Brain pericyte (primary cell): ENCODE measurements at regions not wholly inside any gene's neighbourhood (a gene's known extent, or its start where the extent isn't known, plus 50 kb on each side); places are given as distances from the start of the nearest gene placed in this dataset.
"Not testable (repeated sequence)": the region's sequence is repeated elsewhere in the genome, so short reads cannot be mapped to it uniquely, and the experiment has no call there.

Experiments used
- DNase-seq: peaks from one replicate; pipeline ENCODE4 v3.0.0-alpha.2; 2012; ENCODE audit warnings: low read depth, low spot score

DNA sequence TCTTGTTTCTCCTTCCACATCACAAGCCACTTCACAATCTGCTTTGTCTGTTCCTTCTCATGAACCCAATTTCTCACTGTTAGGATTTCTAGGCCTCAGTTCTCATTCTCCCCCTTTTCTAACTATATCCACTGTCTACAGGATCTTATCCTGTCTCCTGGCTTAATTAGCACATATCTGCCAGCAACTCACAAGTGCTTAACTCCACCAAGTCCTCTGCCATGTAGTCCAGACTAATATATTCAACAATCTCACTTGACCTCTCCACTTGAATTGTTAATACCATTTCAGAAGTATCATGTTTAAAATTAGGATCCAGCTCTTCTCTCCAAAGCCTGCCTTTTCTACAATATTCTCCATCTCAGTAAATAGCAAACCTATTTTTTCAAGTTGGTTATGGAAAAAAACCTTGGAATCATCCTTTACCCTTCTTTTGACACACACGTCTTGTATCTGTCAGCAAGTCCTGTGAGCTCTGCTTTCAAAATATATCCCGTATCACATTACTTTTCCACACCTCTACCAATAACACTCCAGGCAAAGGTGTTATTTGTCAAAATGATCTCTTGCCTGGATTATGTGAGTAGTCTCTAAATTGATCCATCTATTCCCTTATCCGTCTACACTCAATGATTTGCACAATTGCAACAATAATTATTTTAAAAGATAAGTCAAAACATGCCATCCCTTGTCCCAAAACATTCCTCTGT, 127.2 kb upstream of the SLIT2 start:
- no peak for DNase-seq

- DNase-seq: no peak
Observed at GRCh38 chr4:20122198-20122988, 129.3 kb upstream of the SLIT2 start.

DNA sequence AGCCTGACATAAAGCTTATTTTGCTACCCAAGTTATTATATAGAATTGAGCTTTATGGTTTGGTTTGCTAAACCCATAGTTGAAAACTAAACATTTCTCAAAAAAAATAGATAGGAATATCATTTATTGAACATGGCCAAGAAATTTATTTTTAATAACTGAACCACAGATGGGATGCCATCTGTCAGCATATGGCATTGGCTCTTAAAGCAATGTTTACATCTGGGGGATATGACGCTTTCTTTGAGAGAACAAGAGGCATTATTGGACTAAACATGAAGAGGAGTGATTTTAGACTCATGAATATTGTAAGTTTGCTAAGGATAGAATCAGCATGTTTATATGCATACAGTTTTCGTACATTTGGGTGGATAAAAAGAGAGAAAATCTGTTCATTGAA, 132.6 kb upstream of the SLIT2 start:
- no peak for DNase-seq

- DNase-seq: no peak
Observed at GRCh38 chr4:20109391-20109790, 142.3 kb upstream of the SLIT2 start.

GRCh38 chr4:20106921-20107320, 144.8 kb upstream of the SLIT2 start:
- no peak for DNase-seq

DNA sequence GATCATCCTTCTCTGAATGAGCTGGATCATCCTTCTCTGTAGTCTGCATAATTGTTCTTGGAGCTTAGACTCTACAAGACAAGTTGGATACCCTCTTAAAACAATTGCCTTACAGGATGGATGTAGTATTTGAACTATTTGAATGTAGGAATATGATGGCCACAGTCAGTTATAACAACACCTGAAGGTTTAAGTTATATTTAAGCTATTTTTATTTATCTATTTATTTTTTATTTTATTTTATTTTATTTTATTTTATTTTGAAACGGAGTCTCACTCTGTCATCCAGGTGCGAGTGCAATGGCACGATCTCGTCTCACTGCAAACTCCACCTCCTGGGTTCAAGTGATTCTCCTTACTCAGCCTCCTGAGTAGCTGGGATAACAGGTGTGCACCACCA, 149.9 kb upstream of the SLIT2 start:
- no peak for DNase-seq

DNA sequence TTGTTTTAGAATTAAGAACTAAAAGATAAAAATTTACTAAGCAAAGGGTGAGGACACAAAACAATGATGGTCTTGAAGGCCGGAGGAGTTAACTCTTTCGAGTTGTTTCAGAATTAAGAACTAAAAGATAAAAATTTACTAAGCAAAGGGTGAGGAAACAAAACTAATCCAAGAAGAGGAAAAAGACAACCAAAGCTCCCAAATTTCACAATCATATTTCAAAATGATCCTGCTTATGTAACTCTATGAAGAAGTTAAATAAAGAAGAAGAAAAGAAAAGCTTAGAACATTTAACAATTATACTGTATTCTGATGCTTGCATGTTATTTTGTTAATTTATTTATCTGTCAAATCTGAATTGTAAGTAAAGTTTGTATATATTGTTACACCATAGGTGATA, 154.8 kb upstream of the SLIT2 start:
- no peak for DNase-seq

DNA sequence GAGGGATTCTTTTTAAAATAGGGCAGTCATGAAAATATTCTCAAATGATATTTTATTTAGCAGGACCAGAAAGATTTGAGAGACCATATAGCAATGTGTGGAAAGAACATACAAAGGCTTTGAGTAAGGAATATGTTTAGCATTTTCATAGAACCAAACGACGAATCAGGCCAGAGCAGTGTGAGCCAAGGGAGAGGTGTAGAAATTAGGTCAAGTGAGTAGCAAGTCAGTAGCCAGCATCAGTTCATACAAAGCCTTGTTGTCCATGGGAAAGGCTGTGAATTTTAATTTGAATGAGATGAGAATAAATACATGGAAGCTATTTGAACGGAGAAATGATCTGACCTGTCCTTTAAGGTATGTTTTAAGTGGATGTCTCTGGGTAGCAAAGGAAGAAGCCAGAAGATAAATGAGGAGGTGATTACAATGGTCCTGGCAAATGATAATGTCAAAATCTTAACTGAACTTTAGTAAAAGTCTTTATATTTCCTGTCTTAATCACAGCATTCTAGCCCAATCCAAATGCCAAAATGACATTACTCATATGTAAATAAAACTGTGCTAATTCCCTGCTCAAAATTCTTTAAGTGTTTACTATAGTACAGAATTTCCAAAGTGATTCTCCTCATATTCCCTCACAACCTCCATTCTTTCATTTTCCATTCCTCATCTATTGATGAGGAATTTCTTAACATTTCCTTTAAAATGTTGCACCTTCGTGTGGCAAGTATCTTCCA, 155.7 kb upstream of the SLIT2 start:
- DNase-seq: no peak

GRCh38 chr4:20091781-20092180, 159.9 kb upstream of the SLIT2 start:
- no peak for DNase-seq

GRCh38 chr4:20087522-20087911, 164.2 kb upstream of the SLIT2 start:
- DNase-seq: no peak

- DNase-seq: no peak
Observed at GRCh38 chr4:20086799-20087521, 164.7 kb upstream of the SLIT2 start.

GRCh38 chr4:20086067-20086798, 165.5 kb upstream of the SLIT2 start:
- no peak for DNase-seq

GRCh38 chr4:20085653-20086052, 166.1 kb upstream of the SLIT2 start:
- no peak for DNase-seq

DNA sequence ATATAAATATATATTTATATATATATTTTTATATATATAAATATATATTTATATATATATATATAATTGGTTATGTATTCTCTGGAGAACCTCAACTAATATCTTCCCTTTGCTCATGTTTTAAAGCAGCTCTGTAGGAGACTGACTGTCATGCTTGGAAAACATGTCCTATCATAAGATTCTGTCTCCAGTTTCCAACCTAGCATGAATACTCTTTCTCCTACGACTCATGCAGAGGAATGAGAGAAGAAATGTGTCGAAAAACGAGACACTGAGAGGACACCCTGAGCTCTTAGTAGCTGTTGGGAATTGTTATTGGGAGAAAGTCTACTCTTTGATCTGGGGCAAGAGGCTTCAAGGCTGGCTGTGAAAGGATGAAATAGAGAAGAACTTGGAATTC, 166.5 kb upstream of the SLIT2 start:
- DNase-seq: no peak

DNA sequence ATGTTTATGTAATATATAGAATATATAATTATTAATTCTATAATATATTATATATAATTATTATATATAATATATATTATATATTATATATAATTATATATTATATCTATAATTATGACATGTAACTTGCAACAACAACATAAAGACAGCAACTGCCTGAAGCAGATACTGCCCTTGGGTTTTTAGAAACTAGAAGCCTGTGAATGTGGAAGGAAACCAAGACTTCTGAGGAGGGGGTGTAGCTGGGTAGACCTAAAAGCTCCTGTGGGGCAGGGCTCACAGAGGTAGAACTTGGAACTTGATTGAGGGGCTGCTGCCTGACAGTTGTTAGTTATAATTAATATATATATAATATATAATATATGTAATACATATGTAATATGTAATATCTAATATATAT, 167.2 kb upstream of the SLIT2 start:
- DNase-seq: no peak

DNA sequence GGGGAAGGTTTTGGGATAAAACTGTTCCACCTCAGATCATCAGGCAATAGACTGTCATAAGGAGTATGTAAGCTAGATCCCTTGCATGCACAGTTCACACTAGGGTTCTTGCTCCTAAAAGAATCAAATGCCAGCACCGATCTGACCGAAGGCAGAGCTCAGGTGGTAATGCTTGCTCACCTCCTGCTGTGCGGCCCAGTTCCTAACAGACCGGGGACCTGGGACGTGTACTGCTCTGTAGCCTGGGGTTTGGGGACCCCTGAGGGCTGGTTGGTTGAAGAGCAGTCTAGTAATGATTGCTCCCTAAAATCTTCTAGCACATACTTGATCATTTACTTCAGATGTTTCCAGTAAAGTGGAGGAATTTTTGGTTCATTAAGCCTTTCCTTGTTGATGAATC, 173.1 kb upstream of the SLIT2 start:
- no peak for DNase-seq

DNA sequence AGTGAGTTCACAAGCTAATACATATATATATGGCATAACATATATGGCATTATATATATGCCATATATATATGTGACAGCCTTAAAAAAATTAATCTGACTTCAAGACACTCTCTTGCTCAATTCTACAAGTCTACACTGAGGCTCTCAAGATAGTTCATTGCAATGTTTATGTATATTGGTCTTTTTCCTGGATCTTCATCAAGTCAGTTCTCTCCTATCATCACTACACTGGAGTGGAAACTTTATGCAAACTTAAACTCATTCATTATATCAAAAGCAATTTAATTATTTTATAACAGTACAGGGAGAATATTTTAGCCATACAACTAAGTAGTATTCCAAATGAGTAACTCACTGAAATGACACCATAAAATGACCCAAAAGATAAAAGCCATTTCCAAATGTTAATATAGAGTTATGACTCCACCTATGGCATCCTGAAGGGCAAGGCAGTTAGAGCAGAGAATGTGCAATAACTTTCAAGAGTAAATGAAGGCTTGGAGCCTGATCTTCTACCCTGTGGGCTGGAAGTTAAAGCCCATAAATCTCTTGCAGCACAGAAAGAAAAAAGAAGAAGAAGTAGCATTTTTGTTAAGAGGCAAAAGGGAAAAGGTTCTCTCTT, 176.3 kb upstream of the SLIT2 start:
- DNase-seq: no peak

- no peak for DNase-seq
Observed at GRCh38 chr4:20074450-20074849, 177.3 kb upstream of the SLIT2 start.

DNA sequence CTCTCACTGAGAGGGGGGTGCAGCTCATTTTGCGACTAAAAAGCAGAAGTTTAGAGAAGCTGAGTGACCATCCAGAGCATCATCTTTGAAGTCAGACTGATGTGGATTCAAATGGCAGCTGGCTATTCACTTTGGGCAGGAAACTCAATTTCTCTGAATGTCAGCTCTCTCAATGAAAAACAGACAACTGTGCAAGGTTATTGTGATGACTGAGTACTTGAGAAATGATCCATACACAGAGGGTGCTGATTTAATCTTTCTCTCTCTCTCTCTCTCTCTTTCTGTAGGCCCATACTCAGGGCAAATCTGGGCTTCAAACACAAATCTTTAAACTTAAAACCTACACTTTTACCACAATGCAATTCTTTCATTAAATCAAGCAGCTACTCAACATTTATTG, 185.8 kb upstream of the SLIT2 start:
- no peak for DNase-seq

GRCh38 chr4:20062857-20063256, 188.8 kb upstream of the SLIT2 start:
- DNase-seq: not testable (repeated sequence)

DNA sequence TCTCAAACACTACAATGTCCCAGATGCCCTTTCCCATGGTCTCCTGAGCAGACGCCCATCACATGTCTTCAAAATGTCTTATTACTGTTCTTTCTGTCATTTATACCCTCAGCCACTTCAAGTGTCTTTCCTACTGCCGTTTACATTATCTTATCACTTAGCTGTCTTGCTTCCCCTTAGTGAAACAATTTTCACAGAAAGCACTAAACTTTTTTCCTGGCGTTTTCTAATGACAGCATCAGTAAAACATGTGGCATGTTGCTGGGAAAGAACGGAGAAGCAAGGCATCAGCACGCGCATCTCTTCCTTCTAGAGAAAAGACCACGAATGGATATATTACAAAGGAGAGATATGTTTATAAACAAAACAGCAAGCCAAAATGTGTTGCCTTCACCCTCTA, 189.7 kb upstream of the SLIT2 start:
- no peak for DNase-seq
